D721Med (cell line): ENCODE measurements at regions not wholly inside any gene's neighbourhood (a gene's known extent, or its start where the extent isn't known, plus 50 kb on each side); places are given as distances from the start of the nearest gene placed in this dataset.
"Not testable (repeated sequence)": the region's sequence is repeated elsewhere in the genome, so short reads cannot be mapped to it uniquely, and the experiment has no call there.

Experiments used
- DNase-seq: peaks from one replicate; pipeline ENCODE4 v3.0.0; 2011; ENCODE audit warnings: low spot score; ENCODE audit not compliant: insufficient read length
- FAIRE-seq: peaks from 2 replicates; lab custom pipeline; 2011; peaks lifted over from hg19 to GRCh38; lab: Jason Lieb, UNC
- TF ChIP-seq, protein P1 (sequence below): IDR thresholded peaks from 2 replicates; pipeline ENCODE4 v1.5.1; 2012; ENCODE audit warnings: mild to moderate bottlenecking, control low read depth; ENCODE audit not compliant: insufficient read depth; ENCODE audit errors: missing control alignments

- DNase-seq (no peak), FAIRE-seq (no peak)
- TF ChIP-seq, protein P1, sequence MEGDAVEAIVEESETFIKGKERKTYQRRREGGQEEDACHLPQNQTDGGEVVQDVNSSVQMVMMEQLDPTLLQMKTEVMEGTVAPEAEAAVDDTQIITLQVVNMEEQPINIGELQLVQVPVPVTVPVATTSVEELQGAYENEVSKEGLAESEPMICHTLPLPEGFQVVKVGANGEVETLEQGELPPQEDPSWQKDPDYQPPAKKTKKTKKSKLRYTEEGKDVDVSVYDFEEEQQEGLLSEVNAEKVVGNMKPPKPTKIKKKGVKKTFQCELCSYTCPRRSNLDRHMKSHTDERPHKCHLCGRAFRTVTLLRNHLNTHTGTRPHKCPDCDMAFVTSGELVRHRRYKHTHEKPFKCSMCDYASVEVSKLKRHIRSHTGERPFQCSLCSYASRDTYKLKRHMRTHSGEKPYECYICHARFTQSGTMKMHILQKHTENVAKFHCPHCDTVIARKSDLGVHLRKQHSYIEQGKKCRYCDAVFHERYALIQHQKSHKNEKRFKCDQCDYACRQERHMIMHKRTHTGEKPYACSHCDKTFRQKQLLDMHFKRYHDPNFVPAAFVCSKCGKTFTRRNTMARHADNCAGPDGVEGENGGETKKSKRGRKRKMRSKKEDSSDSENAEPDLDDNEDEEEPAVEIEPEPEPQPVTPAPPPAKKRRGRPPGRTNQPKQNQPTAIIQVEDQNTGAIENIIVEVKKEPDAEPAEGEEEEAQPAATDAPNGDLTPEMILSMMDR = no peak
These were observed 82.0 kb downstream of the OR2B2 start for GRCh38 chr6:27830212-27830599.

DNA sequence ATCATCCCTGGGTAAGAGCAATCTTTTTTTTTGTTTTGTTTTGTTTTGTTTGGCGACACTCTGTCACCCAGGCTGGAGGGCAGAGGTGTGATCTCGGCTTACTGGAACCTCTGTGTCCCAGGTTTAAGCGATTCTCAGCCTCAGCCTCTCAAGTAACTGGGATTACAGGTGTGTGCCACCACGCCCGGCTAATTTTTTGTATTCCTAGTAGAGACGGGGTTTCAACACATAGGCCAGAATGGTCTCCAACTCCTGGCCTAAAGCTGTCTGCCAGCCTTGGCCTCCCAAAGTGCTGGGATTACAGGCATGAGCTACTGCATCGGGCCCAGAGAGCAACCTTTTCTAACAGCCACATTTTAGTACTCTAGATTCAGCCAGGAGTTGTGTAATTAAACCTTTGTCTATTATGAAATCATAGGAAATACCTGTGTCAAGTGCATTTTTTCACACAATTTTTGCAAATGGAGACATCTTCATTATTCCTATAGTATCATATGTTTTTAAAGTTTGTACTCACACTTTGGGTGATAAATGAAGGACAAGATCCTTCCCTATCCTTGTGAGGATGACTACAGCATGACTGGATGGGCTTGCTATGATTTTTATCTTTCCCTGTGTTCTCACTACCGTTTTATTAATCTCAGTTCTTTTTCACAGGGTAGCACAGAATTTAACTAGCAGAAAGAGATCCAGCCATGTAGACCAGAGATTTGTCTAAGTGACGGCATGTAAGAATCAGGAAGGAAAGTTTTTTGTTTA, 82.6 kb downstream of the OR2B2 start:
- no peak for DNase-seq

DNA sequence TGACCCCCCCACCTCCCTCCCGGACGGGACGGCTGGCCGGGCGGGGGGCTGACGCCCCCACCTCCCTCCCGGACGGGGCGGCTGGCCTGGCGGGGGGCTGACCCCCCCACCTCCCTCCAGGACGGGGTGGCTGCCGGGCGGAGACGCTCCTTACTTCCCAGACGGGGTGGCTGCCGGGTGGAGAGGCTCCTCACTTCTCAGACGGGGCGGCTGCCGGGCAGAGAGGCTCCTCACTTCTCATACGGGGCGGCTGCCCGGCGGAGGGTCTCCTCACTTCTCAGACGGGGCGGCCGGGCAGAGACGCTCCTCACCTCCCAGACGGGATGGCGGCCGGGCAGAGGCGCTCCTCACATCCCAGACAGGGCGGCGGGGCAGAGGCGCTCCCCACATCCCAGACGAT, 84.7 kb downstream of the OR2B2 start:
- FAIRE-seq, DNase-seq: not testable (repeated sequence)

More for the DNA sequence above, 82.6 kb downstream of the OR2B2 start:
- FAIRE-seq = no peak
- TF ChIP-seq, protein P1 = no peak

DNA sequence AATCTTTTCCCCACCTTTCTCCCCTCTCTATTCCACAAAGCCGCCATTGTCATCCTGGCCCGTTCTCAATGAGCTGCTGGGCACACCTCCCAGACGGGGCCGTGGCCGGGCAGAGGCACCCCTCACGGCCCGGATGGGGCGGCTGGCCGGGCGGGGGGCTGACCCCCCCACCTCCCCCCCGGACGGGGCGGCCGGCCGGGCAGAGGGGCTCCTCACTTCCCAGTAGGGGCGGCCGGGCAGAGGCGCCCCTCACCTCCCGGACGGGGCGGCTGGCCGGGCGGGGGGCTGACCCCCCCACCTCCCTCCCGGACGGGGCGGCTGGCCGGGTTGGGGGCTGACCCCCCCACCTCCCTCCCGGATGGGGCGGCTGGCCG, 85.6 kb downstream of the OR2B2 start:
- DNase-seq, FAIRE-seq: not testable (repeated sequence)

- DNase-seq, FAIRE-seq: not testable (repeated sequence)
These were observed 86.2 kb downstream of the OR2B2 start for GRCh38 chr6:27825848-27826611.

DNA sequence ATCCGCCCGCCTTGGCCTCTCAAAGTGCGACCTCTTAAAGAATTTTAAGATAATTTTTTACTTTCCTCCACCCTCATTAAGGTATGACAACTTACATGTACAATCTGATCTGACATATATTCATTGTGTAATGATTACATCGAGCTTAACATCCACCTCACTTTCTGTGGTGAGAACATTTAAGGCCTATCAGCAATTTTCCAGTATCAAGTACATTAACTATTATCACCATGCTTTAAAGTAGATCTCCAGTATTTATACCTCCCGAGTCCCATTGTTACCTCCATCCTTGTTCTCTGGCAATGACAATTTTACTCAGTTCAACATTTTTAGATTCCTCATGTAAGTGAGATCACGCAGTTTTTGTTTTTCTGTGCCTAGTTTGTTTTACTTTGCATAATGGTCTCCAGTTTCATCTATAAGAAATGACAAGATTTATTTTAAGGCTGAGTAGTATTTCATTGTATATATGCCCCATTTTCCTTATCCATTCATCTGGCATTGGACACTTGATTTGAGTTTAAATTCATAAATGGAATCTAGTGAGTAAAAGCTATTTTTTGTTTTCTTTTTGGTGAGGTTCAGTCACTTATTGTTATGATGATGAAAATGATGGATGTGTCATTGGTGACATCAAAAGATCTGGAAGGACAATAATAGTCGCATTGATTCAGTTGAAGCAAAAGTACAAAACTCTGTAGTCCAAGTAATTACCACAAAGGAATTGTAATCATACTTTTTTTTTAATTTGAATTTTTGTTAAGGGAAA, 87.0 kb downstream of the OR2B2 start:
- TF ChIP-seq, protein P1 = no peak
- DNase-seq (no peak), FAIRE-seq (no peak)

GRCh38 chr6:27824211-27825024, 87.8 kb downstream of the OR2B2 start:
- not testable (repeated sequence) for DNase-seq, FAIRE-seq

GRCh38 chr6:27823714-27824210, 88.4 kb downstream of the OR2B2 start:
- not testable (repeated sequence) for DNase-seq, FAIRE-seq

DNA sequence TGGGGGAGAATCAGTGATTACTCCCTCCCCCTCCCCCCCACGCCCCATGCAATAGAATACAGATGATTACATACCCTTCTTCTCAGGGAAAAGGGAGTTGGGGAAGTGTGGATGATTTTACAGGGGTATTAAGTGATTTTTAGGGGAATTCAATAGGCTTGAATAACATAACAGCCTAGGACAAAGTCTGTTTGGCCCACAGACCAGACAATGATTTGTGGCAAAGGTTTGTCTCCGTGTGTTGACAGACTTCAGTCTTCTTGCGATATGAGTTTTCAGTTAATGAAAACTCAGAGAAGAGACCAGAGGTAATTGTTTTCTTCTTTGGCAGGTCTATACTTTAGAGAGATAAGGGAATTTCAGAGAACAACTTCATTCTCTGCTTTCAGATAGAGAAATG, 95.3 kb downstream of the OR2B2 start:
- FAIRE-seq (no peak), DNase-seq (no peak)

More for the DNA sequence above, 95.3 kb downstream of the OR2B2 start:
- TF ChIP-seq, protein P1 = no peak
